ENCODE measurements at regions not wholly inside any gene's neighbourhood (a gene's known extent, or its start where the extent isn't known, plus 50 kb on each side); places are given as distances from the start of the nearest gene placed in this dataset.

- Histone ChIP-seq H4K20me1 (ENCODE audit: insufficient read depth, low read length) (no peaks in the 10 kb centered on the region), H2AFZ (ENCODE audit: low read depth, low read length) (no peak overlapping the region), H3K36me3 (ENCODE audit: insufficient read depth, low read length) (no peaks in the 10 kb centered on the region; the same call in 1 of the 2 replicates), H3K4me1 (ENCODE audit: insufficient read depth, low read length) (no peaks in the 10 kb centered on the region), H3K9me3 (ENCODE audit: insufficient read depth, low read length, severe bottlenecking) (peaks cover 2% of the 10 kb centered on the region), H3K9ac (ENCODE audit: low read depth, low read length) (no peak overlapping the region), H3K4me2 (ENCODE audit: insufficient read depth, low read length) (no peak overlapping the region), H3K79me2 (ENCODE audit: insufficient read depth, low read length) (no peaks in the 10 kb centered on the region), H3K27me3 (ENCODE audit: insufficient read depth, low read length, poor library complexity) (no peaks in the 10 kb centered on the region), H3K4me3 (ENCODE audit: low read depth in 1 of 2, low read length in 2 of 2) (no peak overlapping the region), H3K27ac (ENCODE audit: low read length) (no peak overlapping the region)
- no peak for ATAC-seq (ENCODE audit: insufficient read depth, low read depth)
- TF ChIP-seq CTCF (IDR thresholded peaks at IDR 0.05; ENCODE audit: borderline replicate concordance, extremely low read depth, low read length, poor library complexity, severe bottlenecking) (no peak), EZH2 (IDR thresholded peaks at IDR 0.05; ENCODE audit: borderline replicate concordance, low read depth, low read length, severe bottlenecking) (no peak)
- DNase-seq = no peak
Measured at GRCh38 chr4:123284168-123284567, 112.4 kb upstream of the SPRY1 start.

GRCh38 chr4:123286903-123287466 is 109.6 kb upstream of the SPRY1 start:
- no peaks in the 10 kb centered on the region for H3K79me2 ChIP-seq (ENCODE audit: insufficient read depth, low read length)
- no peak overlapping the region for H3K4me3 ChIP-seq (ENCODE audit: low read depth in 1 of 2, low read length in 2 of 2)
- no peak overlapping the region for H3K9ac ChIP-seq (ENCODE audit: low read depth, low read length)
- H3K4me2 ChIP-seq (ENCODE audit: insufficient read depth, low read length) = no peak overlapping the region
- H4K20me1 ChIP-seq (ENCODE audit: insufficient read depth, low read length) = no peaks in the 10 kb centered on the region
- H3K36me3 ChIP-seq (ENCODE audit: insufficient read depth, low read length) = no peaks in the 10 kb centered on the region; the same call in 1 of the 2 replicates
- H3K27ac ChIP-seq (ENCODE audit: low read length) = no peak overlapping the region
- ATAC-seq (ENCODE audit: insufficient read depth, low read depth) (no peak), DNase-seq (no peak)
- H2AFZ ChIP-seq (ENCODE audit: low read depth, low read length) = no peak overlapping the region
- no peaks in the 10 kb centered on the region for H3K4me1 ChIP-seq (ENCODE audit: insufficient read depth, low read length)
- H3K9me3 ChIP-seq (ENCODE audit: insufficient read depth, low read length, severe bottlenecking) = peaks cover 24% of the 10 kb centered on the region
- no peaks in the 10 kb centered on the region for H3K27me3 ChIP-seq (ENCODE audit: insufficient read depth, low read length, poor library complexity)
- no peak for TF ChIP-seq EZH2 (IDR thresholded peaks at IDR 0.05; ENCODE audit: borderline replicate concordance, low read depth, low read length, severe bottlenecking)
- no peak for TF ChIP-seq CTCF (IDR thresholded peaks at IDR 0.05; ENCODE audit: borderline replicate concordance, extremely low read depth, low read length, poor library complexity, severe bottlenecking)

- Histone ChIP-seq H3K4me1 (ENCODE audit: insufficient read depth, low read length) (no peaks in the 10 kb centered on the region), H3K27me3 (ENCODE audit: insufficient read depth, low read length, poor library complexity) (no peaks in the 10 kb centered on the region), H3K9me3 (ENCODE audit: insufficient read depth, low read length, severe bottlenecking) (peaks cover 31% of the 10 kb centered on the region), H3K27ac (ENCODE audit: low read length) (no peak overlapping the region), H4K20me1 (ENCODE audit: insufficient read depth, low read length) (no peaks in the 10 kb centered on the region), H3K79me2 (ENCODE audit: insufficient read depth, low read length) (no peaks in the 10 kb centered on the region), H3K4me2 (ENCODE audit: insufficient read depth, low read length) (no peak overlapping the region), H3K4me3 (ENCODE audit: low read depth in 1 of 2, low read length in 2 of 2) (no peak overlapping the region), H3K9ac (ENCODE audit: low read depth, low read length) (no peak overlapping the region), H3K36me3 (ENCODE audit: insufficient read depth, low read length) (peaks cover 10% of the 10 kb centered on the region; the same call in 1 of the 2 replicates), H2AFZ (ENCODE audit: low read depth, low read length) (no peak overlapping the region)
- ATAC-seq (ENCODE audit: insufficient read depth, low read depth) = peak; percentile 27; the same call in 1 of the 3 replicates
- TF ChIP-seq CTCF (IDR thresholded peaks at IDR 0.05; ENCODE audit: borderline replicate concordance, extremely low read depth, low read length, poor library complexity, severe bottlenecking) (no peak), EZH2 (IDR thresholded peaks at IDR 0.05; ENCODE audit: borderline replicate concordance, low read depth, low read length, severe bottlenecking) (no peak)
- DNase-seq = no peak
Measured at GRCh38 chr4:123288309-123289025, 108.1 kb upstream of the SPRY1 start.
